NCI-H187 treated with DMSO at 0.1 percent for 48 hours (cell line): ENCODE measurements at regions not wholly inside any gene's neighbourhood (a gene's known extent, or its start where the extent isn't known, plus 50 kb on each side); places are given as distances from the start of the nearest gene placed in this dataset.
"Not testable (repeated sequence)": the region's sequence is repeated elsewhere in the genome, so short reads cannot be mapped to it uniquely, and the experiment has no call there.

Experiments used
- DNase-seq: peaks from one replicate; lab custom pipeline; 2025; lab: John Stamatoyannopoulos, UW

GRCh38 chr16:63496282-63496681 lies 1460.0 kb upstream of the CDH8 start:
- DNase-seq: no peak

- DNase-seq: no peak
Measured at GRCh38 chr16:63488955-63489354, 1452.7 kb upstream of the CDH8 start.

DNA sequence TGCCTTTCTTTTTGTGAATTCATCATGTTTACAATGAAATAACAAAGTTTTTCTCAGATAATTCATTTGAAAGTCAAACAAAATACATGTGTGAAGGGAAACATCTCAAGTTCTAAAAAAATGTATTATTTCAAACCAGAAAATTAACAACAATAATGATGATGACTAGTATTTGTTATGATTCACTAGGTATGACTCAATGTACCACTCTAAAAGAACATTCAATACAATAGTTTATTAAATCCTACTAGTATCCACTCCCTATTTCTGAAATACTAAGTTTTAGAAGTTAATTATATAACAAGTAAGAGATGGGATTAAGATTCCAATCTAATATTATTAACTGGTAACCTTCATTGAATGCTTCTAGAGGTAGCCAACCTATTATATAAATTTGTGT lies 1444.8 kb upstream of the CDH8 start:
- DNase-seq: no peak

- no peak for DNase-seq
Measured at GRCh38 chr16:63473725-63474124, 1437.5 kb upstream of the CDH8 start.

GRCh38 chr16:63467513-63467912 lies 1431.3 kb upstream of the CDH8 start:
- DNase-seq: no peak

DNA sequence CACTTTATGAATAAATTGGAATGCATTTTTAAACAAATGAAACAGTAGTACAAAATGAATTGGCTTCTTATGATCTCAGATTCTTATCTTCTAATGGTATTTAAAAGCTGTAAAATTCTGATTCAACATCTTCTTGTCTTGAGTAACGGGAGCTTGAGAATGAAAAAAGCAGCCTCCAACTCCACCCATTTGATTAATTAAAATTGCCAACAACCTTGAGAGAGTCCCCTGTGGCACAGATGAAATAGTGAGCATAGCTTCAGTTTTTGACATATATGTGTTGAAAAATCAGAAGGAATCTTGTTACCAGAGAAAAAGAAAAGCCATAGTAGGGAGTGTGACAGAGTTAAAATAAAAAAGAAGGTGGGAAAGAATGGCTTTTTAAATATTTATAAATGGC lies 1426.1 kb upstream of the CDH8 start:
- DNase-seq: no peak

- no peak for DNase-seq
Measured at GRCh38 chr16:63461248-63461841, 1425.1 kb upstream of the CDH8 start.

DNA sequence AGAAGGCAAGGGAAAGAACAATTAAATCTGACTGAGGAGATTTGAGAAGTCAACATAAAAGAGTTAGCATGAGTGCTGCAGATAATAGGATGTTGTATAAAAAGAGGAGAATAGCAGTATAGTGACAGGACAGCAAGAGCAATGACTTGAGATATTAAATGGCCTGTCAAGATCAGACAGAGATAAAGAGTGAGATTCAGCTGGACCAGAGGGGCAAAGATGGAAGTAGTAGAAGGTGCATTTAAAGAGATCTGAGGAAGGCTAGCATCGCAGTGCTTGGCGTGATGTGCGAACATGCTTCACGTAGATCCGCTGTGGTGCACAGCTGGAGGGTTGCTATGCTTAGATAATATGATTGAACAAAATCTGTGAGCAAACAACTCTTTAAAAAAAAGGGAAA lies 1422.6 kb upstream of the CDH8 start:
- DNase-seq: no peak

DNA sequence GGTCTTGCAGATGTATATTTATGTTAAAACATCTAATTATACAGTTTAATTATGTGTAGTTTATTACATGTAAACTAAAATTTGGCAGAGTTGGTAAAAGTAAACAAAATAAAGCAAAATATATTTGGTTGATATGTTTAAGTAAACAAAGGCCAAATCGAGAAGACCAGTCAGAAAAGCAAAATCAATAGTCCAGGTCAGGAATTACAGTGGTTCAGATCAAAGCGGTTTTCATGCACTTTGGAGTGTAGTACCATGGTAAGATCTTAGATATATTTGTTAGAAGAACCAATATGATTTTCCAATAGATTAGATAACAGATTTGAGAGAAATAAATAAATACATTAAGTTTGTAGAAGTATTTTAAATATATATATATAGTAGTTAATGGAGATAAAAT lies 1421.6 kb upstream of the CDH8 start:
- DNase-seq: no peak

- no peak for DNase-seq
Measured at GRCh38 chr16:63453261-63453660, 1417.0 kb upstream of the CDH8 start.

- no peak for DNase-seq
Measured at GRCh38 chr16:63447121-63447520, 1410.9 kb upstream of the CDH8 start.

GRCh38 chr16:63442246-63442645 lies 1406.0 kb upstream of the CDH8 start:
- no peak for DNase-seq

DNA sequence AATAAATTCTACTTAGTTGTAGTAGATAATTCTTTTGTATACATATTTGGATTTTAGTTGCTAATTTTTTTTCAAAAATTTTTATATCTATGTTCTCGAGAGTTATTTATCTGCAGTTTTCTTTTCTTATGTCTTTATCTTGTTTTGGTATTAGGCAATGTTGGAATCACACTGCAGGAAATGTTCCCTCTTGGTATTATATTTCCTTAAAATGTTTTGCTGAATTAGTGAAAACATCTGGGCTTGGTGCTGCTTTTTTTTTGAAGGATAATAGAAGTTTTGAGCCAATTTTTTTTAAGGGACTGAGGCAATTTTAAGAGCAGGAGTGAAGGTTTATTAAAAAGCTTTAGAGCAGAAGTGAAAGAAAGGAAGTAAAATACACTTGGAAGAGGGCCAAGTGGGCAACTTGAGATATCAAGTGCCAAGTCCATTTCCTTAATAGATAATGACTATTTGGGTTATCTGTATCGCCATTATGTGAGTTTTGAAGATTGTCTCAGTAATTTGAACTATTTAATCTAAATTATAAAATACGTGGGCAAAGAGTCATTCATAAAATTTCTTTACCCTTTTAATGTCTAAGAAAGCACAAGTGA lies 1390.1 kb upstream of the CDH8 start:
- no peak for DNase-seq

DNA sequence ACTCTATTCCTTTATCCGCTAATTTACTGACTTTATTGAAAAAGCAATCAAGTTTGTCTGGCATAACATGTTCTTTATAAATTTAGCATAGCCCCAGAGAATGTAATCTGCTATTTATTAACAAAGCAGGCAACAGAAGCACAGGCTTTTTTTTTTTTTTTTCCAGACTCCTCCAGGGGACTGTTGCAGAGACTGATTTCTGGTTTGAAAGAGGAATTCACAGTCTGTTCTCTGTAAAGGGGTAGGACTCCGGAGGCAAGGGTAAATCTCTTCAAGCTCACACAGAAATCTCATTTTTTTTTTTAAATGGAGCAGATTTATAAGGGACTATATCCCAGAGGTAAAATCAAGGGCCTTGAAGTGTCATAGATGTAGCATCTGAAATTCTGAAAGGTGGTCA lies 1386.5 kb upstream of the CDH8 start:
- DNase-seq: no peak

- no peak for DNase-seq
Measured at GRCh38 chr16:63416712-63417111, 1380.5 kb upstream of the CDH8 start.

- DNase-seq: peak; percentile 26
Measured at GRCh38 chr16:63415014-63415413, 1378.8 kb upstream of the CDH8 start.

DNA sequence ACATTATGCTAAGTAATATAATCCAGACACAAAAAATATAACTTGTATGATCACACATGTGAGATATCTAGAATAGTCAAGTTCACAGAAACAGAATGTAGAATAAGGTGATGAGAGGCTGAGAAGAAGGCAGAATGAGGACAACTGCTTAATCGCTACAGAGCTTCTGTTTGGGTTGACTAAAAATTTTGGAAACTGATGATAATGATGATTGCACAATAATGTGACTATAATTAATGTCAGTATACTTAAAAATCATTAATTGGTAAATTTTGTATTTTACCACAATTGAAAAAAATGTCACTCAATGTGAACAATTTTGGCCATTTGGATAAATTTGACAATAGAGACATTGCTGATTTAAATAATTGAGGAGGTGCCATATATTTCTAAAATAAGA lies 1374.4 kb upstream of the CDH8 start:
- DNase-seq: no peak

DNA sequence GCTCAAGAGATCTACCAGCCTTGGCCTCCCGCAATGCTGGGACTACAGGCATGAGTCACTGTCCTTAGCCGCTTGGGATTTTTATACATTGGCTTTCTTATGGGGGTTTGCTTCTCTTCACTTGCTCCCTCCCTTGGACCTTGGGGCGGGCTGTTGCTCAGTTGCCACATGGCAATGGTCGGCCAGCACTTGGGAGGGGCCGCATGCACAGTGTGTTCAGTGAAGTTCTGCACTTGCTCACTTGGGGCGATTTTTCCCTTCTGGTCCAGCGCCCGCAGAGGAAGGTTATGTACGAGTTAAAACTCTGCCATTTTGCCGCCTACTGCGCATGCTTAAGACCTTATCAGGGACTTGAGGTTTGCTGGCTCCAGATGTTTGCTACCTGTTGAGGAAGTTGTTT lies 1367.6 kb upstream of the CDH8 start:
- no peak for DNase-seq

DNA sequence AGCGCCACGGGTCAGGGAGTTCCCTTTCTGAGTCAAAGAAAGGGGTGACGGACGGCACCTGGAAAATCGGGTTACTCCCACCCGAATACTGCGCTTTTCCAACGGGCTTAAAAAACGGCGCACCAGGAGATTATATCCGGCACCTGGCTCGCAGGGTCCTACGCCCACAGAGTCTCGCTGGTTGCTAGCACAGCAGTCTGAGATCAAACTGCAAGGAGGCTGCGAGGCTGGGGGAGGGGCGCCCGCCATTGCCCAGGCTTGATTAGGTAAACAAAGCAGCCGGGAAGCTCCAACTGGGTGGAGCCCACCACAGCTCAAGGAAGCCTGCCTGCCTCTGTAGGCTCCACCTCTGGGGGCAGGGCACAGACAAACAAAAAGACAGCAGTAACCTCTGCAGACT lies 1352.0 kb upstream of the CDH8 start:
- DNase-seq: not testable (repeated sequence)

GRCh38 chr16:63385714-63386432 lies 1349.6 kb upstream of the CDH8 start:
- DNase-seq: no peak

- DNase-seq: no peak
Measured at GRCh38 chr16:63373744-63374143, 1337.5 kb upstream of the CDH8 start.

DNA sequence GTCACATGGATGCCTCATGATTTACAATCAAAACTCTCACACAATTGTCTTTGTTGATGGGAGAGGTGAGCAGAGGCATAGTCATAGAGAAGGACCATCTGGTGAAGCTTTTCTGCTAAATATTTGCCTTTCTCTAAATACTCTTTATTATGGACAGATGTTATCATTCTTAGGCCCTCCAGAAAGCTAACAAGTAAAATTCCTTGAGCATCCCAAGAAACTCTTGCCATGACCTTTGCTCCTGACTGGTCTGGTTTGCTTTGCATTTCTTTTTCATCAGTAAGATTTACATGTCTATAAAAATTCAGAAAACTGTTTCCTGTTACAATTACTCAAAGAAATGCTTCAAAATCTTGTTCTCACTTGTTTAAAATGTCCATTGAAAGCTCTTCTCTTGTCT lies 1336.6 kb upstream of the CDH8 start:
- no peak for DNase-seq

DNA sequence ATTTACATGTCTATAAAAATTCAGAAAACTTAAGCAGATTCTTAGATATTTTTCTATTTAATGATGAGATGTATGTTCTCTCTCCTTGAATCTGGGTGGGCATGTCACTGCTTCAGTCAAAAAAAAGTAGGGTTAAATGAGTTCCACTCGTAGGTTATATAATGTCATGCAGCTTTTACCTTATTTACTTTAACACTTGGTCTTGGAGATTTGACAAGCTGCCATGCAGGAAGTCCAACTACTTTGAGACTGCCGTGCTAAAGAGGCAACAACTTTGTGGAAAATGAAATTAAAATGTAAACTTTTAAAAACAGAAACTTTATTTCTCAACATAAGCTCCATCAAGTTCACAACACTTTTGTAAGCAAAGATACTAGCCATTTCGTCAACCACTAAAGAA lies 1336.0 kb upstream of the CDH8 start:
- DNase-seq: no peak
